OCI-LY3 (cell line): ENCODE measurements at regions not wholly inside any gene's neighbourhood (a gene's known extent, or its start where the extent isn't known, plus 50 kb on each side); places are given as distances from the start of the nearest gene placed in this dataset.

ENCODE experiments used
- H2AFZ ChIP-seq: fragments of 200-600, 300-600 bp; shearing (Covaris generic); 2 replicates; pipeline ENCODE4 v1.6.0; 2014; ENCODE audit warnings: antibody characterized with exemption, low read depth, low read length
- H3K27ac ChIP-seq: fragments of 200-600, 300-600 bp; sonication (generic); 2 replicates; pipeline ENCODE4 v1.5.1; 2014; ENCODE audit warnings: mild to moderate bottlenecking, low read length, moderate library complexity, mixed read lengths
- H3K27me3 ChIP-seq: fragments of 200-600, 300-600 bp; sonication (generic); 2 replicates; pipeline ENCODE4 v1.6.1; 2014; ENCODE audit warnings: low read depth, low read length, mixed read lengths
- H3K36me3 ChIP-seq: fragments of 200-600, 300-600 bp; sonication (generic); replicated peaks from 2 replicates; pipeline ENCODE3; 2014; ENCODE audit warnings: low read depth, low read length, mixed read lengths
- H3K4me1 ChIP-seq: fragments of 300-600, 200-600 bp; sonication (generic); 2 replicates; pipeline ENCODE4 v1.6.1; 2014; ENCODE audit warnings: low read length, mixed read lengths
- H3K4me2 ChIP-seq: fragments of 200-600, 300-600 bp; sonication (generic); 2 replicates; pipeline ENCODE4 v1.6.1; 2014; ENCODE audit warnings: low read length, mixed read lengths
- H3K4me3 ChIP-seq: fragments of 300-600, 200-600 bp; sonication (generic); 2 replicates; pipeline ENCODE4 v1.5.1; 2014; ENCODE audit warnings: antibody characterized with exemption, mild to moderate bottlenecking, low read length, moderate library complexity
- H3K79me2 ChIP-seq: fragments of 300-600, 200-600 bp; shearing (Covaris generic); 2 replicates; pipeline ENCODE4 v1.6.1; 2014; ENCODE audit warnings: mild to moderate bottlenecking, low read length, mixed read lengths
- H3K9ac ChIP-seq: fragments of 300-600, 200-600 bp; shearing (Covaris generic); 2 replicates; pipeline ENCODE4 v1.6.0; 2014; ENCODE audit warnings: mild to moderate bottlenecking, low read length, moderate library complexity
- H3K9me3 ChIP-seq: fragments of 200-600, 300-600 bp; shearing (Covaris generic); 2 replicates; pipeline ENCODE4 v1.6.1; 2014; ENCODE audit warnings: low read length, mixed read lengths; ENCODE audit not compliant: insufficient read depth
- H4K20me1 ChIP-seq: fragments of 200-600, 300-600 bp; sonication (generic); 2 replicates; pipeline ENCODE4 v1.6.1; 2016; ENCODE audit warnings: low read length, mixed read lengths; ENCODE audit not compliant: insufficient read depth
- CTCF ChIP-seq: fragments of 200-600, 300-600 bp; sonication (generic); IDR thresholded peaks from 2 replicates; pipeline ENCODE4 v1.5.1; 2014; ENCODE audit warnings: antibody characterized with exemption, low read length, low read depth
- EZH2phosphoT487 ChIP-seq: fragments of 200-600 bp; shearing (Covaris generic); IDR thresholded peaks from 2 replicates; pipeline ENCODE4 v1.6.1; 2018; ENCODE audit warnings: antibody characterized with exemption, mixed run types, low read depth

GRCh38 chr3:110741891-110742290, 329.7 kb upstream of the NECTIN3 start:
- no peaks in the 10 kb centered on the region for H3K36me3 ChIP-seq
- H3K79me2 ChIP-seq: no peaks in the 10 kb centered on the region
- no peaks in the 10 kb centered on the region for H3K9me3 ChIP-seq
- no peak overlapping the region for H3K27ac ChIP-seq
- H3K4me2 ChIP-seq: no peak overlapping the region
- H4K20me1 ChIP-seq: no peaks in the 10 kb centered on the region
- TF ChIP-seq EZH2phosphoT487 (no peak), CTCF (no peak)
- no peak overlapping the region for H3K4me3 ChIP-seq
- no peaks in the 10 kb centered on the region for H3K4me1 ChIP-seq
- H2AFZ ChIP-seq: no peak overlapping the region
- H3K9ac ChIP-seq: no peak overlapping the region
- no peaks in the 10 kb centered on the region for H3K27me3 ChIP-seq

GRCh38 chr3:110743202-110743601, 328.4 kb upstream of the NECTIN3 start:
- Histone ChIP-seq H3K4me1 (no peaks in the 10 kb centered on the region), H3K9ac (no peak overlapping the region), H3K36me3 (no peaks in the 10 kb centered on the region), H2AFZ (no peak overlapping the region), H3K4me3 (no peak overlapping the region), H3K27me3 (no peaks in the 10 kb centered on the region), H3K4me2 (no peak overlapping the region), H3K9me3 (no peaks in the 10 kb centered on the region), H4K20me1 (no peaks in the 10 kb centered on the region), H3K79me2 (no peaks in the 10 kb centered on the region), H3K27ac (no peak overlapping the region)
- TF ChIP-seq EZH2phosphoT487 (no peak), CTCF (no peak)

- Histone ChIP-seq H3K27ac (no peak overlapping the region), H3K79me2 (no peaks in the 10 kb centered on the region), H3K4me2 (no peak overlapping the region), H3K9me3 (no peaks in the 10 kb centered on the region), H3K9ac (no peak overlapping the region), H3K27me3 (no peaks in the 10 kb centered on the region), H3K4me1 (no peaks in the 10 kb centered on the region), H4K20me1 (no peaks in the 10 kb centered on the region), H2AFZ (no peak overlapping the region), H3K4me3 (no peak overlapping the region), H3K36me3 (no peaks in the 10 kb centered on the region)
- no peak for TF ChIP-seq EZH2phosphoT487
- TF ChIP-seq CTCF: no peak
Measured at GRCh38 chr3:110743984-110744383, 327.6 kb upstream of the NECTIN3 start.

- TF ChIP-seq CTCF (no peak), EZH2phosphoT487 (no peak)
Measured at GRCh38 chr3:110744723-110745122, 326.9 kb upstream of the NECTIN3 start.

More at GRCh38 chr3:110744723-110745122, 326.9 kb upstream of the NECTIN3 start:
- Histone ChIP-seq H2AFZ (no peak overlapping the region), H4K20me1 (no peaks in the 10 kb centered on the region), H3K79me2 (no peaks in the 10 kb centered on the region), H3K9me3 (no peaks in the 10 kb centered on the region), H3K4me3 (no peak overlapping the region), H3K27me3 (no peaks in the 10 kb centered on the region), H3K9ac (no peak overlapping the region), H3K36me3 (no peaks in the 10 kb centered on the region), H3K4me1 (no peaks in the 10 kb centered on the region), H3K27ac (no peak overlapping the region), H3K4me2 (no peak overlapping the region)
